SK-N-SH (cell line): ENCODE measurements at regions not wholly inside any gene's neighbourhood (a gene's known extent, or its start where the extent isn't known, plus 50 kb on each side); places are given as distances from the start of the nearest gene placed in this dataset.

Experiments used
- CTCF ChIP-seq: fragments of 200-600 bp; sonication (generic); IDR thresholded peaks from 2 replicates; pipeline ENCODE4 v1.6.1; 2017; ENCODE audit warnings: antibody characterized with exemption, mild to moderate bottlenecking, moderate library complexity
- REST ChIP-seq: IDR thresholded peaks from 2 replicates; pipeline ENCODE4 v1.6.1; 2012; ENCODE audit warnings: mild to moderate bottlenecking, low read depth, low read length, moderate library complexity
- USF2 ChIP-seq: fragments of 150-350 bp; IDR thresholded peaks from 2 replicates; pipeline ENCODE4 v1.6.1; 2017; ENCODE audit warnings: antibody characterized with exemption, low read length, low read depth, borderline replicate concordance

GRCh38 chr18:24877546-24877945 lies 417.1 kb downstream of the HRH4 start:
- no peak for TF ChIP-seq USF2
- TF ChIP-seq REST: no peak
- no peak for TF ChIP-seq CTCF
